Keratinocyte (primary cell): ENCODE measurements at regions not wholly inside any gene's neighbourhood (a gene's known extent, or its start where the extent isn't known, plus 50 kb on each side); places are given as distances from the start of the nearest gene placed in this dataset.

Experiments used
- CTCF ChIP-seq, 3 experiments: IDR thresholded peaks in 1 of 3; conservative IDR thresholded peaks in 1 of 3; optimal IDR thresholded peaks in 1 of 3; 2 replicates in 2 of 3; 3 replicates in 1 of 3; pipeline versions ENCODE3 to v1.5.1; 2011; ENCODE audit warnings: low read length in 3 of 3, mild to moderate bottlenecking in 3 of 3, moderate library complexity in 2 of 3, control low read depth in 1 of 3, inconsistent platforms in 1 of 3; ENCODE audit not compliant: insufficient read depth in 2 of 3; ENCODE audit errors: extremely low read depth in 1 of 3
- EZH2 ChIP-seq: IDR thresholded peaks from one replicate; pipeline ENCODE4 v1.6.1; 2012; ENCODE audit warnings: inconsistent platforms, mild to moderate bottlenecking, low read length, moderate library complexity

GRCh38 chr6:27642744-27643456 lies 170.0 kb upstream of the ZNF184 start:
- TF ChIP-seq CTCF (optimal IDR thresholded peaks at IDR 0.05 in 1 of 3, IDR thresholded peaks at IDR 0.05 in 1 of 3, conservative IDR thresholded peaks at IDR 0.05 in 1 of 3; ENCODE audit: extremely low read depth in 1 of 3, insufficient read depth in 2 of 3, low read length in 3 of 3) (no peak), EZH2 (no peak)
